ENCODE measurements at regions not wholly inside any gene's neighbourhood (a gene's known extent, or its start where the extent isn't known, plus 50 kb on each side); places are given as distances from the start of the nearest gene placed in this dataset.

DNA sequence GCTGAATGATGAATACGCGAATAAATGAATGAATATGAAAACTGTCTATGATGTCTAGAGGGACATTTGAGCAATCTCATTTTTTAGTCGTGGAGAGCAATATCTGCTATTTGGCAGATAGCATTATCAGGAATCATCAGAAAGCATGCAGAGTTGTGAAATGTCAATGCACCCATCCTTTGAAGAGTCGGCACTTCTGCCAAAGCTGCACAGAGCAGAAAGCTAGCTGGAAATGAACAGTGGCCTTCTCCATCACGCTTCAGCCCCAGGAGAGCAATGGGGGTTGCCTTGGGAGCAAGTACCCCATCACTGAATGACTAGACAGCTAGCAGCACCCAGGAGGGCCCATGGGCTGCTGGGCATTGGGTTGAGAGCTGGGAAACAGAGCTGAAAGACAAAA lies 69.1 kb upstream of the PROK2 start:
- no peak for DNase-seq (ENCODE audit: low spot score)

DNA sequence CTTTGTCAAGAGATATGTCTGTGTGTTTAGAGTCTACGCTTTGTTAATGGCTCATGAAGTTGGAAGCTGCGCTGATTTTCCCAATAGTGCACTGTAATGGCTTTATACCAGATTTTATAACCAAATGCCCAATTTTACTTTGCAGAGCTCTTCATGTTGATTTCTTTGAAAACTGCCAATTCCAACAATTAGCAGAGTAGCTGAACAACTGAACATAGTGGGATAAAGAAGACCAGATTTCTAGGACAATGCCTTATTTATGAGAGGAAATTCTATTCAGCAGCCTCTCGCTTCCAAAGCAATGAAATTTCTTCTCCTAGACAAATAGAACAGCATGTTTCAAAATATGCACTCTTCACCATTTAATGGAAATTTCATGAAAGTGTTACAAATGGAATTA lies 66.9 kb upstream of the PROK2 start:
- DNase-seq (ENCODE audit: low spot score): no peak

DNA sequence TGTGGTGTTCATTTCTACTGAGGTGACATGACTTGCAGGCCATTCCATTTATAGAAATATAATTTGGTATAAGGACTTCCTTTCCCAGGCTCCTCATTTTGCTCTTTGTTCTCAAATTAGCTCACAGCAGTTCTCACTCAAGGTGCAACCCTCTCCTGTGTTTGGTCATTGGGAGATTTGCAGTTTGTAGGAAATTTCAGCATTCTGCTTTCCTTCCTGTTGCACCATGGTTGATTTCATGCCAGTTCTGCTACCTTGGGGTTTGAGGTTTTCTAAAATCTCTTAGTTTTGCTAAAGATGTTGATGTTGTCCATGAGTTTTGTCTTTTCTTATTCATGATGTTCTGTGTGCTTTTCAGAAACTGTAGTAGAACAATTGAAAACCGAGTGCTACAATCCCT lies 65.7 kb upstream of the PROK2 start:
- DNase-seq (ENCODE audit: low spot score): no peak

DNA sequence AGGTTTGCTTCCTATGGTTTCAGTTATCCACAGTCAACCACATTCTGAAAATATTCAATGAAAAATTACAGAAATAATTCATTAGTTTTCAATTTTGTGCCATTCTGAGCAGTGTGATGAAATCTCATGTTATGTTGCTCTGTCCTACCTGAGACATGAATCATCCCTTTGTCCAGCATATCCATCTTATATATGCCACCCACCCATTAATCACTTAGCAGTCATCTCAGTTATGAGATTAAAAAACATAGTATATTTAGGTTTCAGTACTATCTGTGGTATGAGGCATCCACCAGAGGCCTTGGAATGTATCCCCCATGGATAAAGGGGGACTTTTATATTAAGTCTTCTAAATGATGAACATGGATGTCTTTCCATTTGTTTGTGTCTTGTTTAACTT lies 64.7 kb upstream of the PROK2 start:
- DNase-seq (ENCODE audit: low spot score): no peak

DNA sequence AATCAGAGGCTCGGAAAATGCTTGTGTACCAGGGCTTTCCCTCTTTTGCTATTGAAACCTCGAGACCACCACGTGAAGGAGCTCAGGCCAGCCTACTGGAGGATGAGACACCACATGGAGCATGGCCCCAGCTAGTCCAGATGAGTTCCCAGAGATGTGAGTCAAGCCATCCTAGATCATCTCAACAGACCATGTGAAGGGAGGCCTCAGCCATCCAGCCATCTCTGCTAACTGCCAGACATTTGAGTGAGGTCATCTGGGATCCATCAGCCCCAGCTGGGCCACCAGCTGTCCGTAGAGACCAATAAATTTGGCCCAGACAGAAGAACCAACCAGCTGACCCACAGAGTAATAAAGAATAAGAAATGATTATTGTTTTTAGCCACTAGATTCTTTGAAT lies 62.8 kb upstream of the PROK2 start:
- peak; percentile 2 for DNase-seq (ENCODE audit: low spot score)

DNA sequence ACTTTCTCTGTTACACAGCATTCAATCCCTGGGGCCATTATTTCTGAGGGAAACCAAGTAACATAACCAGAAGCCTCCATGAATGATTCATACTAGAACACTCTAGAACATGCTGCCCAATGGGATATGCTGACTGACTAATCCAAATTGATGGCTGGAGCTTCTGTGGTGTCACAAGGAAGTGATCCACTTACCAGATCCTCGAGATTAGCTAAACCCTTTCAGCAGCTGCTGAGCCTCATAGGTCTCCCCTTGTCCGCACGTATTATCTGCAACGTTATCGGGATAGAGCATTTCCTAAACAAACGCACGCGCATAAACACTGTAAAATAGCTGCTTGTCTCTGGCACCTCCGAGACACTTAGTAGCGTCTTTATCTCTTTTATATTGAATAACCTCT lies 61.2 kb upstream of the PROK2 start:
- peak; percentile 62 for DNase-seq (ENCODE audit: low spot score)

DNA sequence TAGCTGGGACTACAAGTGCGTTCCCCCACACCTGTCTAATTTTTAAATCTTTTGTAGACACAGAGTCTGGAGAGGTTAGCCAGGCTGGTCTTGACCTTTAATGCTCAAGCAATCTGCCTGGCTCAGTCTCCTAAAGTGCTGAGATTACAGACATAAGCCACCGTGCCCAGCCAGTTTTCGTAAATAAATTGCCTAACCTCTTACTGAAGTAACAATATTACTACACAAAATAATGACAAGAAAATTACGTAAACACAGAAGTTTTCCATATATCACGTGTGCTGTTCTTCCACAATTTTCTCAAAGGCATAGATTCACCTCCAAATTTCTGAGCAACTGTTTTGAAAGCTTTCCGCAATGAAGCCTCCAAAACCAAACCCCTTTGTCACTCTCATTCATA lies 58.1 kb upstream of the PROK2 start:
- no peak for DNase-seq (ENCODE audit: low spot score)

DNA sequence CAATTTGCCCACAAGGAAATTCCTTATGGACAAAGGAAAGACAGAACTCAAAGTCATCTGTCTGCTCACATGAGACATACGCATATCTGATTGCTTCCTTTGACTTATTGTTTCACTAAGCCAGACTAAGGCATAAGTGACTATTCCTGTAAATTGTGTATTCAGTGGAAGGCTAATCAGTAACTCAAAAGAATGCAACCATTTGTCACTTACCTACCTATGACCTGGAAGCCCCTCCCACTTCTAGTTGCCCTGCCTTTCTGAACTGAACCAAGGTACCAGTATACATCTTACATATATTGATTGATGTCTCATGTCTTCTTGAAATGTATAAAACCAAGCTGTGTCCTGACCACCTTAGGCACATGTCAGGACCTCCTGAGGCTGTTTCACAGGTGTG lies 53.5 kb upstream of the PROK2 start:
- peak; percentile 77 for DNase-seq (ENCODE audit: low spot score)
